Peyer's patch (tissue), 4 donors: ENCODE measurements at regions not wholly inside any gene's neighbourhood (a gene's known extent, or its start where the extent isn't known, plus 50 kb on each side); places are given as distances from the start of the nearest gene placed in this dataset.

Experiments used
- POLR2A ChIP-seq, 2 donors: fragments of 450-650 bp; IDR thresholded peaks; one replicate each; pipeline ENCODE4 v1.5.1; 2017; ENCODE audit warnings: antibody characterized with exemption in 2 of 2, mild to moderate bottlenecking in 2 of 2, moderate library complexity in 2 of 2
- TF ChIP-seq, protein P1 (sequence below), 6 experiments: fragments of 450-650 bp in 4 of 6; fragments of 200-600 bp in 2 of 6; sonication (generic) in 1 of 6; IDR thresholded peaks; one replicate each; pipeline ENCODE4 v1.5.1; 2017 to 2019; ENCODE audit warnings: antibody characterized with exemption in 6 of 6, mild to moderate bottlenecking in 3 of 6, moderate library complexity in 1 of 6

DNA sequence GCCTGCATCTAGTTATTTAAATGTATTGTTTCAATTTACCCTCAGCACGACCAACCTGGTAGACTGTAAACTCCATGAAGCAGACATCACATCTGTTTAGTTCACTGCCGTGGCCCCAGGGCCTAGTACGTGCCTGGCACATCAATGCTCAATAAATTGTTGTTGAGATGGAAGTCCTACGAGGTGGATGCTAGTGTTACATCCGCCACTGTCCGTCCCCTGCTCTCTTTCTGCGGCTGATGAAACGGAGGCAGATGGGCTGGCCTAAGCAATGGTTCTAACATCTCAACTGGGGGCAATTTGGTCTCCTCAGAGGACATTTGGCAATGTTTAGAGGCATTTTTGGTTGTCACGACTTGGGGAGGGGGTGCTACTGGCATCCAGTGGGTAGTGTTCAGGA, 121.4 kb upstream of the IGSF21 start:
- TF ChIP-seq, protein P1, sequence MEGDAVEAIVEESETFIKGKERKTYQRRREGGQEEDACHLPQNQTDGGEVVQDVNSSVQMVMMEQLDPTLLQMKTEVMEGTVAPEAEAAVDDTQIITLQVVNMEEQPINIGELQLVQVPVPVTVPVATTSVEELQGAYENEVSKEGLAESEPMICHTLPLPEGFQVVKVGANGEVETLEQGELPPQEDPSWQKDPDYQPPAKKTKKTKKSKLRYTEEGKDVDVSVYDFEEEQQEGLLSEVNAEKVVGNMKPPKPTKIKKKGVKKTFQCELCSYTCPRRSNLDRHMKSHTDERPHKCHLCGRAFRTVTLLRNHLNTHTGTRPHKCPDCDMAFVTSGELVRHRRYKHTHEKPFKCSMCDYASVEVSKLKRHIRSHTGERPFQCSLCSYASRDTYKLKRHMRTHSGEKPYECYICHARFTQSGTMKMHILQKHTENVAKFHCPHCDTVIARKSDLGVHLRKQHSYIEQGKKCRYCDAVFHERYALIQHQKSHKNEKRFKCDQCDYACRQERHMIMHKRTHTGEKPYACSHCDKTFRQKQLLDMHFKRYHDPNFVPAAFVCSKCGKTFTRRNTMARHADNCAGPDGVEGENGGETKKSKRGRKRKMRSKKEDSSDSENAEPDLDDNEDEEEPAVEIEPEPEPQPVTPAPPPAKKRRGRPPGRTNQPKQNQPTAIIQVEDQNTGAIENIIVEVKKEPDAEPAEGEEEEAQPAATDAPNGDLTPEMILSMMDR (IDR thresholded peaks at IDR 0.05): no peak
- TF ChIP-seq POLR2A (IDR thresholded peaks at IDR 0.05): no peak
